Duodenal mucosa (tissue), 2 donors: ENCODE measurements at regions not wholly inside any gene's neighbourhood (a gene's known extent, or its start where the extent isn't known, plus 50 kb on each side); places are given as distances from the start of the nearest gene placed in this dataset.
"Not testable (repeated sequence)": the region's sequence is repeated elsewhere in the genome, so short reads cannot be mapped to it uniquely, and the experiment has no call there.

Source experiments
- H3K27ac ChIP-seq: one replicate; pipeline ENCODE4 v1.7.0; 2013; ENCODE audit warnings: low read depth, low read length
- H3K27me3 ChIP-seq, 2 donors: one replicate each; pipeline ENCODE4 v1.7.0; 2013; ENCODE audit warnings: low read length in 2 of 2, control low read depth in 1 of 2; ENCODE audit not compliant: insufficient read depth in 2 of 2, control insufficient read depth in 1 of 2
- H3K36me3 ChIP-seq, 2 donors: one replicate each; pipeline ENCODE4 v1.7.0; 2013; ENCODE audit warnings: low read length in 2 of 2, control low read depth in 1 of 2; ENCODE audit not compliant: insufficient read depth in 2 of 2, control insufficient read depth in 1 of 2
- H3K4me1 ChIP-seq, 2 donors: one replicate each; pipeline ENCODE4 v1.7.0; 2013; ENCODE audit warnings: low read length in 2 of 2, control low read depth in 1 of 2; ENCODE audit not compliant: insufficient read depth in 2 of 2, control insufficient read depth in 1 of 2
- H3K4me3 ChIP-seq, 2 donors: one replicate each; pipeline ENCODE4 v1.7.0; 2013; ENCODE audit warnings: low read length in 2 of 2, low read depth in 1 of 2
- H3K9ac ChIP-seq, 2 donors: one replicate each; pipeline ENCODE4 v1.7.0; 2013; ENCODE audit warnings: low read length in 2 of 2, low read depth in 1 of 2
- H3K9me3 ChIP-seq, 2 donors: one replicate each; pipeline ENCODE4 v1.7.0; 2013; ENCODE audit warnings: low read length in 2 of 2, control low read depth in 1 of 2; ENCODE audit not compliant: control insufficient read depth in 1 of 2

DNA sequence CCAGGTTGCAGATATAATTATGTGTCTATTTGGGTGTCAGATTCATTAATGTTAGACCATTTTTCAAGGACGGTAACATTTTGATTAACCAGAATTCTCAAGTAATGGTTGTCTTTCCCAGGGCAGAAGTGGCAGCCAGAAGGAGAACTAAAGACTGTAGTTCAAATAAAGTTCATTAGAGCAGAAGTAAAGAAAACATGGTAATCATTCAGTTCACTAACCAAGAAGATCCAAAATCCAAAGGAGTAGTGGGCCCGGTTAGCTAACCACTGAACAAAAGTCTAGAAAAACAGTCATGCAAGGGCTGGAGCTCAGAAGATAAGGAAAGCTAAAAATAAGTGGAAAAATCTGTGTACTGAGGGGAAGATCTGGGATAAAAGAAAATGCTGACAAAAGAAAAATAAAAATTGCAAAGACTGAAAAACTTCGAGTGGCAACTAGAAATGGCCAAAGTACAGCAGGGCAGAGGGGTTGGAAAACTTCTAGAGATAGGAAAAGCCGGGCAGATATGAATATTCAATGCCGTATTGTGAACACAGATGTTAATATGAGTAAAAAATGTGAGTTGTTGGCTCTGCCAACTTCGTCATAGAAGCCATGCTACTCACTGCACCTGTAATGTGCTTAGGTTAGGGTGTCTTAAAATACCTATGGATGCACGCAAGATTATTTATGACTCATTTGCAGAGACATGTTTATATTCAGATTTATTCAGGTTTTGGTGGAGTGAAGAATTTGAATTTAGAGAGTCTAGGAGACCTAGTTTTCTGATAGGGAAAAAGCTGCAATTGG lies 925.9 kb downstream of the LTN1 start:
- Histone ChIP-seq H3K27ac (no peak overlapping the region), H3K9ac (no peak overlapping the region), H3K36me3 (no peaks in the 10 kb centered on the region), H3K9me3 (no peaks in the 10 kb centered on the region), H3K4me1 (no peaks in the 10 kb centered on the region), H3K4me3 (no peak overlapping the region), H3K27me3 (no peaks in the 10 kb centered on the region)

- H3K36me3 ChIP-seq: no peaks in the 10 kb centered on the region
- H3K4me1 ChIP-seq: no peaks in the 10 kb centered on the region
- H3K27ac ChIP-seq: no peak overlapping the region
- no peaks in the 10 kb centered on the region for H3K27me3 ChIP-seq
- no peak overlapping the region for H3K9ac ChIP-seq
- no peak overlapping the region for H3K4me3 ChIP-seq
- H3K9me3 ChIP-seq: no peaks in the 10 kb centered on the region
These were observed 926.6 kb downstream of the LTN1 start for GRCh38 chr21:28066076-28066475.

DNA sequence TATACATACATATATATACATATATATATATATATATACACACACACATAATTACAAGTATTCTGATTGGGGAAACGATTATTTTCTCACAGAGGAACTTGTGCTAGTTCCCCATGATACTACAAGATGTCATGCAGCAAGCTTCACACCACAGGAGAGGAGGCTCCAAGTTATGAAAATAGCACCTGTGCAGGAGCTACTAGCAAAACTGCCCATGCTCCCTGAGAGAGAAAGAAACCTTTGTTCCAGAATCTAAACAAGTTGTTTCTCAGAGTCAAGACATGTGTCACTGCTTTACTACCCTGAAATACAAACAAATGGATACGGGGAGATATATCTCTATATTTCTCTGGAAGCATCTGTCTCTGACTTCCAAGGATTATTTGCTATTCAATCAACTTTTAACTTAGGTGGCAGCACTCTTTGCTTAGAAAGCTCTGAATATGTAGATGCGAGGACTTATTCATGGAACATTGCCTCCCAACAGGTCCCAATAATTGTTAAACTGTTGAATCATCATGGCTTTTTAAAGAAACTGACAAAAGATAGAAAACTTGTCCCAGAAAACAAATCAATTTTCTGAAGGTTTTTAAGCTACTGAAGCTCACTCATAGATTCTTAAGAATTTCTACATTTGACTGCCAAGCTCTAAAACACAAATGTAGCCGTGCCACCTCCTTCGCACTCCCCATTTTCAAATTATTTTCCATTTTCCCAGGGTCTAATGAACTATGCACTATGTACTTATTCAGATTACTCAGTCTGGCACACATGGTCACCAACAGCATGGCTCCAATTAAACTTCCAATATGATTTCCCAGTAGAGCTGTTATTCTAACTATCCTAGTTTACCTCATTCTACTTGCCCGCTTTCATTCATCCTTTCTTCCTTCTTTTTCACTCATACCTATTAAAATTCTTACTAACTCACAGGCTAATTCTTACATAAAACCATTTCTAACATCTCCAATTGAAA lies 929.1 kb downstream of the LTN1 start:
- Histone ChIP-seq H3K4me3 (no peak overlapping the region), H3K9me3 (no peaks in the 10 kb centered on the region), H3K27me3 (no peaks in the 10 kb centered on the region), H3K9ac (no peak overlapping the region), H3K36me3 (no peaks in the 10 kb centered on the region), H3K27ac (no peak overlapping the region), H3K4me1 (no peaks in the 10 kb centered on the region)

DNA sequence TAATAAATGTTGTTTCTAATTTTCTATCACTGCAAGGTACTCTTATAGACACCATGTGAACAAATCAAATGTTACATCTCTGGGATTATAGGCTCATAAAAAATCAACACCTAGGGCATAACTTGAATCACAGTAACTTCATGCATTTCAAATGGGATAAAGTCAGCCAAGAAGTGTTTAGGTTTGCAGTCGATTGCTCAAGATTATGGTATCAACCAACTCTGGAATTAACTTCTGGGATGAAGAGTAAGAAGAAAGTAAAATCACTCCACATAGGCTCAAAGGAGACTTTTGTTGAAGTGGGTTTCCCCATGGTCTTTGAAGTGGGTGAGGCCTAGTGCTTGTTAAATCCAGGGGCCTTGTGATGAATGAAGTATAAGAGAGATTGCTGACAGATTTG lies 939.7 kb downstream of the LTN1 start:
- not testable (repeated sequence) for H3K27ac ChIP-seq, H3K4me3 ChIP-seq, H3K36me3 ChIP-seq, H3K27me3 ChIP-seq, H3K9me3 ChIP-seq, H3K4me1 ChIP-seq, H3K9ac ChIP-seq

GRCh38 chr21:28051649-28052048 lies 941.0 kb downstream of the LTN1 start:
- H3K9ac ChIP-seq, H3K27me3 ChIP-seq, H3K9me3 ChIP-seq, H3K4me3 ChIP-seq, H3K27ac ChIP-seq, H3K4me1 ChIP-seq, H3K36me3 ChIP-seq: not testable (repeated sequence)

DNA sequence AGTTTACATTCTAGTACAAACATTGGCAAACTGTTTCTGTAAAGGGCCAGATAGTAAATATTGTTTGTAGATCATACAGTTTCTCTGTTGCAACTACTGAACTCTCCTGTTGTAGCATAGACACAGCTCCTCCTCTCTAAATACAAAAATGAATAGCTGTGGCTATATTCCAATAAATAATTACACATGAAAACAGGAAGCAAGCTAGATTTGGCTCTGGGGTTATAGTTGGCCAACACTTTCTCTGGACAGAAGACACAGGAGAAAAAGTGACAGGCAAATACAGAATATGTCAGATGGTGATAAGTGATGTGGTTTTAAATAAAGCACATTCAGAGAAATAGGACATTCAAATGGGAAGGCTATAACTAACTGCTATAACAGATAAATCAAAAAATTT lies 957.0 kb downstream of the LTN1 start:
- H3K9me3 ChIP-seq, H3K9ac ChIP-seq, H3K27ac ChIP-seq, H3K27me3 ChIP-seq, H3K36me3 ChIP-seq, H3K4me3 ChIP-seq, H3K4me1 ChIP-seq: not testable (repeated sequence)

DNA sequence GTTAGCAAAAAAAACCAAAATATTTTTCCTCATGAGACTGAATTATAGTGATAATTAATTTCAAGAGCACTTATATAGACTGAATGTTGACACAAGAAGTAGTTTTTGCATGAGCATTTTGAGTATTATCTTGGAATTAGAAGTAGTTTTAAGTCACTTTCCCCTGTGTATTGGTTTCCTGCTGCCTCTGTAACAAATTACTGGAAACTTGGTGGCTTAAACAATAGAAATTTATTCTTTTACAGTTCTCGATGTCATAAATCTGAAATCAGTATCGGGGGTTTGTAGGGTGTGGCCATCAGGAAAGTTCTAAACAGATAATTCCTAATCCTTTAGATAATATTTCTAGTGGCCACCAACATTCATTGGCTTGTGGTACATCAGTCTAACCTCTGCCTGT lies 957.8 kb downstream of the LTN1 start:
- not testable (repeated sequence) for H3K27ac ChIP-seq, H3K9ac ChIP-seq, H3K27me3 ChIP-seq, H3K36me3 ChIP-seq, H3K4me3 ChIP-seq, H3K4me1 ChIP-seq, H3K9me3 ChIP-seq

- H3K9me3 ChIP-seq, H3K9ac ChIP-seq, H3K27me3 ChIP-seq, H3K36me3 ChIP-seq, H3K4me3 ChIP-seq, H3K27ac ChIP-seq, H3K4me1 ChIP-seq: not testable (repeated sequence)
These were observed 958.3 kb downstream of the LTN1 start for GRCh38 chr21:28034334-28034733.

GRCh38 chr21:28032652-28033051 lies 960.0 kb downstream of the LTN1 start:
- H3K4me3 ChIP-seq, H3K4me1 ChIP-seq, H3K27me3 ChIP-seq, H3K9me3 ChIP-seq, H3K9ac ChIP-seq, H3K36me3 ChIP-seq, H3K27ac ChIP-seq: not testable (repeated sequence)

GRCh38 chr21:28031066-28031465 lies 961.6 kb downstream of the LTN1 start:
- H3K4me1 ChIP-seq, H3K9ac ChIP-seq, H3K27me3 ChIP-seq, H3K4me3 ChIP-seq, H3K9me3 ChIP-seq, H3K36me3 ChIP-seq, H3K27ac ChIP-seq: not testable (repeated sequence)
